ENCODE measurements at regions not wholly inside any gene's neighbourhood (a gene's known extent, or its start where the extent isn't known, plus 50 kb on each side); places are given as distances from the start of the nearest gene placed in this dataset.

- TF ChIP-seq CTCF (IDR thresholded peaks at IDR 0.05; ENCODE audit: extremely low read depth in 1 of 2, insufficient read depth in 1 of 2, low read depth in 1 of 2, low read length in 2 of 2), result no peak
- no peak for TF ChIP-seq POLR2AphosphoS5 (IDR thresholded peaks at IDR 0.05; ENCODE audit: insufficient read depth, low read depth, low read length)
- no peak for TF ChIP-seq POLR2A (IDR thresholded peaks at IDR 0.05; ENCODE audit: low read depth, low read length)
- TF ChIP-seq EZH2 (IDR thresholded peaks at IDR 0.05; ENCODE audit: borderline replicate concordance, low read depth, low read length, severe bottlenecking), result no peak
- no peak for TF ChIP-seq MAX (IDR thresholded peaks at IDR 0.05; ENCODE audit: insufficient read depth, insufficient read length)
- TF ChIP-seq GATA2 (IDR thresholded peaks at IDR 0.05; ENCODE audit: insufficient read depth, insufficient read length, low read depth, low read length), result no peak
- TF ChIP-seq MYC (IDR thresholded peaks at IDR 0.05; ENCODE audit: low read depth, low read length), result no peak
- TF ChIP-seq JUN (IDR thresholded peaks at IDR 0.05; ENCODE audit: borderline replicate concordance, insufficient read depth, insufficient read length, low read depth), result no peak
These were observed 87.4 kb upstream of the COX10 start for GRCh38 chr17:13981881-13982280.

Data from endothelial cell of umbilical vein (primary cell).